SK-N-SH (cell line): ENCODE measurements at regions not wholly inside any gene's neighbourhood (a gene's known extent, or its start where the extent isn't known, plus 50 kb on each side); places are given as distances from the start of the nearest gene placed in this dataset.

Experiments
- CTCF ChIA-PET: fragments of 300-600, 350-600 bp; formaldehyde crosslinking; extraction: SDS; loops from one replicate; lab custom pipeline; 2021; lab: Yijun Ruan, JAX
- POLR2A ChIA-PET: fragments of 350-600 bp; sonication (Branson Sonifier 250); formaldehyde crosslinking; extraction: SDS; loops from one replicate; lab custom pipeline; 2020; ENCODE audit warnings: antibody characterized with exemption, inconsistent platforms; lab: Yijun Ruan, JAX
- DNase-seq: peaks from one replicate; pipeline ENCODE4 v3.0.0; 2012
- H2AFZ ChIP-seq: fragments of 200-600 bp; sonication (generic); 2 replicates; pipeline ENCODE4 v1.8.1; 2016; ENCODE audit warnings: antibody characterized with exemption, mild to moderate bottlenecking, low read depth
- H3F3A ChIP-seq: fragments of 200-600 bp; sonication (generic); replicated peaks from 2 replicates; pipeline ENCODE3; 2016; ENCODE audit warnings: antibody characterized with exemption, mild to moderate bottlenecking; ENCODE audit not compliant: insufficient read depth
- H3K27ac ChIP-seq, 2 experiments: fragments of 200-500 bp in 1 of 2; fragments of 200-600 bp in 1 of 2; sonication (Bioruptor generic) in 1 of 2; sonication (generic), shearing (Covaris generic) in 1 of 2; 2 replicates each; pipeline versions ENCODE4 v1.5.1 to v1.6.1; 2014 to 2016; ENCODE audit warnings: low read depth in 2 of 2, inconsistent platforms in 1 of 2, low read length in 1 of 2, mild to moderate bottlenecking in 1 of 2, mixed read lengths in 1 of 2
- H3K27me3 ChIP-seq: fragments of 200-600 bp; sonication (generic), shearing (Covaris generic); 2 replicates; pipeline ENCODE4 v1.6.1; 2016; ENCODE audit warnings: mixed run types; ENCODE audit not compliant: insufficient read depth
- H3K36me3 ChIP-seq, 2 experiments: fragments of 200-500 bp in 1 of 2; fragments of 200-600 bp in 1 of 2; sonication (Bioruptor generic) in 1 of 2; sonication (generic) in 1 of 2; replicated peaks in 1 of 2; 2 replicates each; pipeline versions ENCODE3 to v1.5.1; 2014 to 2016; ENCODE audit warnings: low read length in 1 of 2, mild to moderate bottlenecking in 1 of 2; ENCODE audit not compliant: insufficient read depth in 2 of 2, control insufficient read depth in 1 of 2
- H3K4me1 ChIP-seq, 2 experiments: fragments of 200-500 bp in 1 of 2; fragments of 200-600 bp in 1 of 2; sonication (Bioruptor generic) in 1 of 2; sonication (generic), shearing (Covaris generic) in 1 of 2; 2 replicates each; pipeline versions ENCODE4 v1.5.1 to v1.6.1; 2014 to 2016; ENCODE audit warnings: low read depth in 1 of 2, low read length in 1 of 2, mixed run types in 1 of 2; ENCODE audit not compliant: insufficient read depth in 2 of 2, control insufficient read depth in 1 of 2
- H3K4me2 ChIP-seq: fragments of 200-600 bp; sonication (generic), shearing (Covaris generic); 2 replicates; pipeline ENCODE4 v1.6.1; 2017; ENCODE audit warnings: mixed run types
- H3K4me3 ChIP-seq, 2 experiments: fragments of 200-500 bp in 1 of 2; fragments of 200-600 bp in 1 of 2; sonication (Bioruptor generic) in 1 of 2; sonication (generic), shearing (Covaris generic) in 1 of 2; 2 replicates each; pipeline versions ENCODE4 v1.5.1 to v1.8.1; 2014 to 2016; ENCODE audit warnings: low read depth in 2 of 2, inconsistent platforms in 1 of 2, low read length in 1 of 2, mild to moderate bottlenecking in 1 of 2, mixed read lengths in 1 of 2, moderate library complexity in 1 of 2
- H3K79me2 ChIP-seq: fragments of 200-600 bp; sonication (generic); 2 replicates; pipeline ENCODE4 v1.8.1; 2017; ENCODE audit warnings: mild to moderate bottlenecking; ENCODE audit not compliant: insufficient read depth
- H3K9ac ChIP-seq: fragments of 200-600 bp; sonication (generic); 2 replicates; pipeline ENCODE4 v1.6.1; 2017; ENCODE audit warnings: mixed run types
- H3K9me2 ChIP-seq: fragments of 200-600 bp; sonication (generic); 2 replicates; pipeline ENCODE4 v1.6.1; 2017; ENCODE audit warnings: mixed run types
- H3K9me3 ChIP-seq: fragments of 200-600 bp; sonication (generic); 2 replicates; pipeline ENCODE4 v1.6.1; 2017; ENCODE audit warnings: mixed run types, mild to moderate bottlenecking, moderate library complexity
- H4K20me1 ChIP-seq: fragments of 200-600 bp; sonication (generic); 2 replicates; pipeline ENCODE4 v1.6.1; 2017; ENCODE audit warnings: mild to moderate bottlenecking, mixed run types; ENCODE audit not compliant: insufficient read depth
- CHD2 ChIP-seq: fragments of 150-350 bp; IDR thresholded peaks from 2 replicates; pipeline ENCODE4 v1.6.1; 2018; ENCODE audit warnings: low read length; ENCODE audit not compliant: partially characterized antibody
- FOSL2 ChIP-seq: IDR thresholded peaks from 2 replicates; pipeline ENCODE4 v1.4.0; 2012; ENCODE audit warnings: low read depth, mild to moderate bottlenecking, moderate library complexity, borderline replicate concordance
- FOXM1 ChIP-seq: IDR thresholded peaks from 2 replicates; pipeline ENCODE4 v1.4.0; 2012; ENCODE audit warnings: low read depth, mild to moderate bottlenecking
- GABPA ChIP-seq: IDR thresholded peaks from 2 replicates; pipeline ENCODE4 v1.4.0; 2012; ENCODE audit warnings: low read depth, mild to moderate bottlenecking
- GATA2 ChIP-seq: sonication (generic); formaldehyde crosslinking; IDR thresholded peaks from 2 replicates; pipeline ENCODE4 v1.5.0; 2020; ENCODE audit warnings: mild to moderate bottlenecking, missing genetic modification reagents
- MXI1 ChIP-seq: IDR thresholded peaks from 2 replicates; pipeline ENCODE4 v1.6.1; 2012; ENCODE audit warnings: mild to moderate bottlenecking, low read depth, low read length, improper control_type of control experiment
- NFIC ChIP-seq: IDR thresholded peaks from 2 replicates; pipeline ENCODE4 v1.4.0; 2012; ENCODE audit warnings: borderline replicate concordance
- NRF1 ChIP-seq: IDR thresholded peaks from 2 replicates; pipeline ENCODE4 v1.6.1; 2012; ENCODE audit warnings: low read depth, mild to moderate bottlenecking, low read length
- POLR2AphosphoS5 ChIP-seq: IDR thresholded peaks from 2 replicates; pipeline ENCODE4 v1.6.1; 2012; ENCODE audit warnings: low read depth, low read length
- RAD21 ChIP-seq: IDR thresholded peaks from 2 replicates; pipeline ENCODE4 v1.6.1; 2012; ENCODE audit warnings: mild to moderate bottlenecking, low read length
- SIN3A ChIP-seq: IDR thresholded peaks from 2 replicates; pipeline ENCODE4 v1.6.1; 2012; ENCODE audit warnings: low read depth, mild to moderate bottlenecking, low read length, moderate library complexity, borderline replicate concordance
- SMC3 ChIP-seq: IDR thresholded peaks from 2 replicates; pipeline ENCODE4 v1.6.1; 2012; ENCODE audit warnings: low read depth, low read length, improper control_type of control experiment
- TCF12 ChIP-seq: IDR thresholded peaks from 2 replicates; pipeline ENCODE4 v1.4.0; 2012
- TEAD4 ChIP-seq: IDR thresholded peaks from 2 replicates; pipeline ENCODE4 v1.4.0; 2012; ENCODE audit warnings: mild to moderate bottlenecking, borderline replicate concordance; ENCODE audit not compliant: insufficient read depth
- YY1 ChIP-seq: IDR thresholded peaks from 2 replicates; pipeline ENCODE4 v1.4.0; 2012; ENCODE audit warnings: low read depth, mild to moderate bottlenecking
- WGBS: methylation state at CpG from one replicate; pipeline ENCODE4 v1.1.6; 2017; ENCODE audit warnings: low lambda C conversion rate; 5-methylcytosine and 5-hydroxymethylcytosine counted together
- TF ChIP-seq, protein P1 (sequence below): IDR thresholded peaks from 2 replicates; pipeline ENCODE4; 2012
- TF ChIP-seq, protein P2 (sequence below): fragments of 150-350 bp; IDR thresholded peaks from 2 replicates; pipeline ENCODE4 v1.6.1; 2016; ENCODE audit warnings: mild to moderate bottlenecking, low read depth, low read length
- TF ChIP-seq, protein P3 (sequence below): fragments of 150-350 bp; IDR thresholded peaks from 2 replicates; pipeline ENCODE4 v1.6.1; 2017; ENCODE audit warnings: antibody characterized with exemption, low read length, low read depth, borderline replicate concordance
- TF ChIP-seq, protein P4 (sequence below): IDR thresholded peaks from 2 replicates; pipeline ENCODE4 v1.4.0; 2012; ENCODE audit warnings: low read depth

DNA sequence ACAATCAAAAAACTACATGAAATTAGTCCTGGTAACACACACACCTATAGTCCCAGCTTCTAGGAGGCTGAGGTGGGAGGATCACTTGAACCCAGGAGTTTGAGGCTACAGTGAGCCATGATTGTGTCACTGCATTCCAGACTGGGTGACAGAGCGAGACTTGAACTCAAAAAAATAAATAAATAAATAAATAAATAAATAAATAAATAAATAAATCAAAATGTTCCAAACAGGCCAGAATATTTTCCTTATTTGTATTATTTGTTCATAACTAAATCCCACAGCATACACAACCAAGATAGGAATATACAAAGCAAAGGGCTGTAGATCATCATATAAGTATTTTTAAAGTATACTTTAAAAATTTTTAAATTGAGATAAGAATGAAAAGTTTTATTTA, 537.2 kb upstream of the CDH8 start:
- no peak overlapping the region for H3K9ac ChIP-seq
- 45% methylated on average over 1 of the region's 1 CpG for WGBS

DNA sequence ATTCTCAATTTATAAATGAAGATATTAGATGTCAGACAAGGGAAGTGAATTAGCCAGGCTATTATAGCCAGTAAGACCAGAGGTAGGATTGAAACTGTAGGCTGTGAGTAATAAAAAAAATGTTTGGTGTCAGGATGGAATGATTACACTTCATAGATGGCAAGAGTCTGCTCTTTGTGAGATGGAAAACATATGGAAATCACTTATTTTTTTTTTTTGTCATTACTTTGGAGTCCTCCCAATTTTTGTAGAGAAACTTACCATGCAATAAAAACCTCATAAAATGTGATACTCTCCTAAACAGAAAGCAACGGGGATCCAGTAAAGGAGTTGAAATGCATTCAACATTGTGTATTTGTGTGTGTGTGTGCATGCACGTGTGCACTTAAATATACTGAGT, 532.7 kb upstream of the CDH8 start:
- no peak for DNase-seq
- TF ChIP-seq FOSL2: no peak
- TF ChIP-seq, protein P1, sequence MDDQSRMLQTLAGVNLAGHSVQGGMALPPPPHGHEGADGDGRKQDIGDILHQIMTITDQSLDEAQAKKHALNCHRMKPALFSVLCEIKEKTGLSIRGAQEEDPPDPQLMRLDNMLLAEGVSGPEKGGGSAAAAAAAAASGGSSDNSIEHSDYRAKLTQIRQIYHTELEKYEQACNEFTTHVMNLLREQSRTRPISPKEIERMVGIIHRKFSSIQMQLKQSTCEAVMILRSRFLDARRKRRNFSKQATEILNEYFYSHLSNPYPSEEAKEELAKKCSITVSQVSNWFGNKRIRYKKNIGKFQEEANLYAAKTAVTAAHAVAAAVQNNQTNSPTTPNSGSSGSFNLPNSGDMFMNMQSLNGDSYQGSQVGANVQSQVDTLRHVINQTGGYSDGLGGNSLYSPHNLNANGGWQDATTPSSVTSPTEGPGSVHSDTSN: no peak
- TF ChIP-seq SMC3: no peak
- no peak for TF ChIP-seq TEAD4
- TF ChIP-seq GABPA: no peak
- TF ChIP-seq, protein P2, sequence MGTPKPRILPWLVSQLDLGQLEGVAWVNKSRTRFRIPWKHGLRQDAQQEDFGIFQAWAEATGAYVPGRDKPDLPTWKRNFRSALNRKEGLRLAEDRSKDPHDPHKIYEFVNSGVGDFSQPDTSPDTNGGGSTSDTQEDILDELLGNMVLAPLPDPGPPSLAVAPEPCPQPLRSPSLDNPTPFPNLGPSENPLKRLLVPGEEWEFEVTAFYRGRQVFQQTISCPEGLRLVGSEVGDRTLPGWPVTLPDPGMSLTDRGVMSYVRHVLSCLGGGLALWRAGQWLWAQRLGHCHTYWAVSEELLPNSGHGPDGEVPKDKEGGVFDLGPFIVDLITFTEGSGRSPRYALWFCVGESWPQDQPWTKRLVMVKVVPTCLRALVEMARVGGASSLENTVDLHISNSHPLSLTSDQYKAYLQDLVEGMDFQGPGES: no peak
- TF ChIP-seq MXI1: no peak
- TF ChIP-seq TCF12: no peak
- no peak for TF ChIP-seq GATA2
- TF ChIP-seq, protein P3, sequence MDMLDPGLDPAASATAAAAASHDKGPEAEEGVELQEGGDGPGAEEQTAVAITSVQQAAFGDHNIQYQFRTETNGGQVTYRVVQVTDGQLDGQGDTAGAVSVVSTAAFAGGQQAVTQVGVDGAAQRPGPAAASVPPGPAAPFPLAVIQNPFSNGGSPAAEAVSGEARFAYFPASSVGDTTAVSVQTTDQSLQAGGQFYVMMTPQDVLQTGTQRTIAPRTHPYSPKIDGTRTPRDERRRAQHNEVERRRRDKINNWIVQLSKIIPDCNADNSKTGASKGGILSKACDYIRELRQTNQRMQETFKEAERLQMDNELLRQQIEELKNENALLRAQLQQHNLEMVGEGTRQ: no peak
- TF ChIP-seq YY1: no peak
- no peak for TF ChIP-seq RAD21
- TF ChIP-seq, protein P4, sequence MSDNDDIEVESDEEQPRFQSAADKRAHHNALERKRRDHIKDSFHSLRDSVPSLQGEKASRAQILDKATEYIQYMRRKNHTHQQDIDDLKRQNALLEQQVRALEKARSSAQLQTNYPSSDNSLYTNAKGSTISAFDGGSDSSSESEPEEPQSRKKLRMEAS: no peak
- no peak for TF ChIP-seq SIN3A
- TF ChIP-seq NRF1: no peak
- Histone ChIP-seq H3K9me2 (no peaks in the 10 kb centered on the region), H4K20me1 (no peaks in the 10 kb centered on the region), H3K79me2 (no peaks in the 10 kb centered on the region), H3K4me3 (no peak overlapping the region), H3K36me3 (no peaks in the 10 kb centered on the region), H3K27me3 (no peaks in the 10 kb centered on the region), H3F3A (no peaks in the 10 kb centered on the region), H3K4me1 (no peaks in the 10 kb centered on the region), H2AFZ (no peak overlapping the region), H3K9me3 (no peaks in the 10 kb centered on the region; the same call in 1 of the 2 replicates), H3K27ac (no peak overlapping the region), H3K4me2 (no peak overlapping the region), H3K9ac (no peak overlapping the region)
- 38% methylated on average over 2 of the region's 2 CpGs for WGBS
- ChIA-PET POLR2A (no interaction called here), CTCF (no interaction called here)

More for the DNA sequence above, 537.2 kb upstream of the CDH8 start:
- Histone ChIP-seq H3K9me2 (no peaks in the 10 kb centered on the region), H3K27me3 (no peaks in the 10 kb centered on the region), H3F3A (no peaks in the 10 kb centered on the region), H3K4me1 (no peaks in the 10 kb centered on the region), H3K27ac (no peak overlapping the region), H2AFZ (no peak overlapping the region), H4K20me1 (no peaks in the 10 kb centered on the region), H3K4me3 (no peak overlapping the region), H3K4me2 (no peak overlapping the region), H3K36me3 (no peaks in the 10 kb centered on the region), H3K9me3 (no peaks in the 10 kb centered on the region), H3K79me2 (no peaks in the 10 kb centered on the region)
- ChIA-PET POLR2A (no interaction called here), CTCF (no interaction called here)
- TF ChIP-seq CHD2 (no peak), NFIC (no peak), SIN3A (no peak), FOXM1 (no peak), TCF12 (no peak), POLR2AphosphoS5 (no peak), YY1 (no peak)
- no peak for DNase-seq
